Neural crest cell (in vitro differentiated cells): ENCODE measurements at regions not wholly inside any gene's neighbourhood (a gene's known extent, or its start where the extent isn't known, plus 50 kb on each side); places are given as distances from the start of the nearest gene placed in this dataset.
"Not testable (repeated sequence)": the region's sequence is repeated elsewhere in the genome, so short reads cannot be mapped to it uniquely, and the experiment has no call there.

ENCODE experiments used
- DNase-seq: peaks from one replicate; pipeline ENCODE4 v3.0.0; 2021; ENCODE audit warnings: low read depth, mixed read lengths, low spot score
- H3K27ac Mint-ChIP-seq: one replicate; pipeline ENCODE4 v1.8.0; 2021; ENCODE audit warnings: mild to moderate bottlenecking, mixed read lengths; ENCODE audit not compliant: unreplicated experiment
- H3K27me3 Mint-ChIP-seq: 2 replicates; pipeline ENCODE4 v1.8.0; 2021; ENCODE audit warnings: low read depth, mild to moderate bottlenecking, mixed read lengths
- H3K36me3 Mint-ChIP-seq: 2 replicates; pipeline ENCODE4 v1.8.0; 2021; ENCODE audit warnings: low read depth, mild to moderate bottlenecking, mixed read lengths
- H3K4me1 Mint-ChIP-seq: 2 replicates; pipeline ENCODE4 v1.8.0; 2021; ENCODE audit warnings: mixed read lengths
- H3K4me3 Mint-ChIP-seq: one replicate; pipeline ENCODE4 v1.8.0; 2021; ENCODE audit warnings: mild to moderate bottlenecking, mixed read lengths
- H3K9me3 Mint-ChIP-seq: 2 replicates; pipeline ENCODE4 v1.8.0; 2021; ENCODE audit warnings: mixed read lengths
- TF ChIP-seq, protein P1 (sequence below): fragments of 200-600 bp; sonication (generic); conservative IDR thresholded peaks from 2 replicates; pipeline ENCODE4 v1.5.0; 2021; ENCODE audit warnings: antibody characterized with exemption, mild to moderate bottlenecking

DNA sequence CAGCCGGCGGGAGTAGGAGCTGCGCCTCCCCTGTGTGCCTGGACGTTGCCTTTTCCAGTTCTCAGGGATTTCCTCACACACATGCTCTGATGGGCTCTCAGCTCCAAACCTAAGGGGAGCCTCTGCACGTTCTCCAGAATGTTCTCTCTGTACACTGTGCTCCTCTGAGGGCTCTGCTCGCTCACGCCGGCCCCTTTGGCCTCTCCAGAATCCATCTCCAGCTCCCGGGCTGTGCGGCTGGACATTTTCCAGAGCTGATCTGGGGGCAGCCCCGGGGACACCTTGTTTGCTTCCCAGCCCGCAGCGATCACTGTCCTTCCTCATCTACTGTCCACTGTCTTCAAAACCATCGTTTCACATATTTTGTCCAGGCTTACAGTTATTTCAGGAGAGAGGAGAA is 245.4 kb upstream of the HDAC4 start:
- Mint-ChIP-seq H3K4me3 (no peak overlapping the region), H3K9me3 (peaks cover 5% of the 10 kb centered on the region)
- no peak for DNase-seq

DNA sequence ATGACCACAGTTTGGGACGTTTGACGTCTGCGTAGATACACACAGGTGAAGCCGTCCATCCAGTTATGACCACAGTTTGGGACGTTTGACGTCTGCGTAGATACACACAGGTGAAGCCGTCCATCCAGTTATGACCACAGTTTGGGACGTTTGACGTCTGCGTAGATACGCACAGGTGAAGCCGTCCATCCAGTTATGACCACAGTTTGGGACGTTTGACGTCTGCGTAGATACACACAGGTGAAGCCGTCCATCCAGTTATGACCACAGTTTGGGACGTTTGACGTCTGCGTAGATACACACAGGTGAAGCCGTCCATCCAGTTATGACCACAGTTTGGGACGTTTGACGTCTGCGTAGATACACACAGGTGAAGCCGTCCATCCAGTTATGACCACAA is 243.8 kb upstream of the HDAC4 start:
- H3K36me3 Mint-ChIP-seq, H3K27me3 Mint-ChIP-seq, H3K4me1 Mint-ChIP-seq, H3K9me3 Mint-ChIP-seq, H3K27ac Mint-ChIP-seq, H3K4me3 Mint-ChIP-seq, DNase-seq: not testable (repeated sequence)

More for the DNA sequence above, 245.4 kb upstream of the HDAC4 start:
- TF ChIP-seq, protein P1, sequence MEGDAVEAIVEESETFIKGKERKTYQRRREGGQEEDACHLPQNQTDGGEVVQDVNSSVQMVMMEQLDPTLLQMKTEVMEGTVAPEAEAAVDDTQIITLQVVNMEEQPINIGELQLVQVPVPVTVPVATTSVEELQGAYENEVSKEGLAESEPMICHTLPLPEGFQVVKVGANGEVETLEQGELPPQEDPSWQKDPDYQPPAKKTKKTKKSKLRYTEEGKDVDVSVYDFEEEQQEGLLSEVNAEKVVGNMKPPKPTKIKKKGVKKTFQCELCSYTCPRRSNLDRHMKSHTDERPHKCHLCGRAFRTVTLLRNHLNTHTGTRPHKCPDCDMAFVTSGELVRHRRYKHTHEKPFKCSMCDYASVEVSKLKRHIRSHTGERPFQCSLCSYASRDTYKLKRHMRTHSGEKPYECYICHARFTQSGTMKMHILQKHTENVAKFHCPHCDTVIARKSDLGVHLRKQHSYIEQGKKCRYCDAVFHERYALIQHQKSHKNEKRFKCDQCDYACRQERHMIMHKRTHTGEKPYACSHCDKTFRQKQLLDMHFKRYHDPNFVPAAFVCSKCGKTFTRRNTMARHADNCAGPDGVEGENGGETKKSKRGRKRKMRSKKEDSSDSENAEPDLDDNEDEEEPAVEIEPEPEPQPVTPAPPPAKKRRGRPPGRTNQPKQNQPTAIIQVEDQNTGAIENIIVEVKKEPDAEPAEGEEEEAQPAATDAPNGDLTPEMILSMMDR, result no peak
- no peaks in the 10 kb centered on the region for H3K27me3 Mint-ChIP-seq
- H3K36me3 Mint-ChIP-seq, result peaks cover 7% of the 10 kb centered on the region
- peak overlapping the region; percentile 63 for H3K27ac Mint-ChIP-seq
- H3K4me1 Mint-ChIP-seq, result no peaks in the 10 kb centered on the region

DNA sequence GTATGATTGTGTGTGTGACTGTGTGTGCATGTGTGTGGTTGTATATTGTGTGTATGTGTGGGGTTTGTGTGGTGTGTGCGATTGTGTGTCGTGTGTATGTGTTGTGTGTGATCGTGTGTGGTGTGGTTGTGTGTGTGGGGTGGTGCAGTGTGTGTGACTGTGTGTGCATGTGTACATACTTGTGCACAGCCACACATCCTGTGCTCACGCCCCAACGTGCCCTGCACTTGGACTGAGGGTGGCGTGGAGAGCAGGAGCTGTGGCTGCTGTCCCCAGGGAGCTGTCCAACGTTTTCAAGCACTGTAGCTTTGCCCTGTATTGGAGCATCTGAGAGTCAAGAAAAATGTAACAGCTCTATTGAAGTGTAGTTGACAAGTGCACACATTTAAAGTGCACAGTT is 243.2 kb upstream of the HDAC4 start:
- TF ChIP-seq, protein P1, result no peak
- no peaks in the 10 kb centered on the region for H3K4me1 Mint-ChIP-seq
- no peak overlapping the region for H3K4me3 Mint-ChIP-seq
- H3K27ac Mint-ChIP-seq, result no peak overlapping the region
- peaks cover 2% of the 10 kb centered on the region for H3K36me3 Mint-ChIP-seq
- DNase-seq, result no peak
- no peaks in the 10 kb centered on the region for H3K27me3 Mint-ChIP-seq
- H3K9me3 Mint-ChIP-seq, result peaks cover 2% of the 10 kb centered on the region

DNA sequence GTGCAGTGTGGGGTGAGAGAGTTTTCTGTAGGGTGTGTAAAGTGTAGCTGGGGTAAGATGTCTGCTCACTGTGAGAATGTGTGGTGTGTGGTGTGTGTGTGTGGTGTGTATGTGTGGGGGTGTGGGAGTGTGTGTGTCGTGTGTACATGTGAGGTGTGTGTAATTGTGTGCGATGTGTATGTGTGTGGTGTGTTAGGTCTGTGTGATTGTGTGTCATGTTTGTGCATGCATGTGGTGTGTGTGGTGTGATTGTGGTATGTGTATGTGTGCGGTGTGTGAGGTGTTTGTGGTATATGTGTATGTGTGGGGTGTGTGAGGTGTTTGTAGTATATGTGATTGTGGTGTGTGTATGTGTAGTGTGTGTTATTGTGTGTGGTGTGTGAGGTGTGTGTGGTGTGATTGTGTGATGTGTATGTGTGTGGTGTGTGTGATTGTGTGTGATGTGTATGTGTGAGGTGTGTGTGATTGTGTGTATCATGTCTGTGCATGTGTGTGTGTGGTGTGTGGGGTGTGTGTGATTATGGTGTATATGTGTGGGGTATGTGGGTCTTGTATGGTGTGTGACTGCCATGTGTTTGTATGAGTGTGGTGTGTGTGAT is 241.7 kb upstream of the HDAC4 start:
- H3K4me3 Mint-ChIP-seq, result no peak overlapping the region
- no peaks in the 10 kb centered on the region for H3K4me1 Mint-ChIP-seq
- no peak for DNase-seq
- no peaks in the 10 kb centered on the region for H3K27me3 Mint-ChIP-seq
- H3K9me3 Mint-ChIP-seq, result peaks cover 2% of the 10 kb centered on the region
- peaks cover 2% of the 10 kb centered on the region for H3K36me3 Mint-ChIP-seq
- no peak overlapping the region for H3K27ac Mint-ChIP-seq
- TF ChIP-seq, protein P1, result no peak

DNA sequence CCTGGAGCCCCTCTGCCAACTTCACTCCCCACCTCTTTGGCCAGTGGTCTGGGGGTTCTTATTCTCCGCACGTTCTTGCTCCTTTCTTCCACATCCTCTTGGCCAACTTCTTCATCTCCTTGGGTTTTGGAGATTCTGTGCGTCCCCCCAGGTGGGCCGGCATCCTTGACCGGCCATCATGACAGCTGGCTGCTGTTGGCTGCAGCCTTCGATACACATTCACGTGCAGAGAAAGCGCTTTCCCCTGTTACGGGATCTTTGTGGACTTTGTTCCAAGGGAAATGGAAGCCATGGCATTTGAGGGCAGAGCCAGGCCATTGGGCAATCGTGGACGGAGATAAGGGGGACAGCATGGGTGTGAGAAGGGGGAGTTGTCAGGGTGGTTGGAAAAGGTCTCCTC is 241.1 kb upstream of the HDAC4 start:
- not testable (repeated sequence) for DNase-seq, H3K4me3 Mint-ChIP-seq, H3K4me1 Mint-ChIP-seq, H3K36me3 Mint-ChIP-seq, H3K9me3 Mint-ChIP-seq, H3K27ac Mint-ChIP-seq, H3K27me3 Mint-ChIP-seq

DNA sequence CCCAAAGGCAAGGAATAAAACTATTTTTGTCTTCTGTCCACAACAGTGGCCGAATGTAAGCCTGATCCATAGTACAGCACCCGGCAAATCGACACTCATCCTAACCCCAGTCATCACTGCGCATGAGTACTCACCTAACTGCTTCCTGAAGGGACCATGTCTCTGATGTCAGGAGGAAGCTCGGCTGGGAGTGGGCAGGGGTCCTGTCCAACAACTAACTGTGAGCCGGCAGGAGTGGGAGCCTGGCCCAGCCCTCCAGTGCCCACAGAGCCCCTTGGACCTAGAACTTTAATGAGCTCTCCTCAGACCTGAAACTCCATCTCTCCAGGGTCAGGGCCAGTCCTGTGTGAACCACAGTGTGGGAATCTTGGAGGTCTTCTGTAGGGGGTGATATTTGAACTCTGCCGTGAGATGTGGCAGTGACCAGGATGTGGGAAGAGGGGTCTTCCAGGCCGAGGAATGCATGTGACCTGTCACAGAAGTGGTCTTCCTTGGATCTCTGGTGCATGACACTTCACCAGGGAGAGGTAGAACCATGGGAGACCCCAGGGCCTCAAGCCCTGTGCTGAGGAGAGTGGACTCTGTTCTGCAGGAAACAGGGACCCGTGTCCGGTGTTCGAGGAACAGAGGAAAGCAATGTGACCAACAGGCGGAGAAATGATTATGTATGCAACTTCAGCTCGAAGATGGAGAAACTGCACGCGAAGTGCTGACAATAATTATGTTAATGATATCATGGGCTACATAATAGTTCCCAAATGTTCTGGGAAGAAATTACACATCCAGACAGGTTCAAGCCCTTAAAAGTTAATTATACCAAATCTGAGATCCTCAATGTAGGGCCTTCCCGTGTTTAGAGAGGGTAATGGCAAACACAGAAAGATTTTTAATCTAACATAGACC is 240.1 kb upstream of the HDAC4 start:
- Mint-ChIP-seq H3K27ac (no peak overlapping the region), H3K9me3 (peaks cover 2% of the 10 kb centered on the region), H3K4me3 (no peak overlapping the region), H3K4me1 (no peaks in the 10 kb centered on the region), H3K36me3 (peaks cover 2% of the 10 kb centered on the region), H3K27me3 (no peaks in the 10 kb centered on the region)
- TF ChIP-seq, protein P1, result no peak
- DNase-seq, result no peak
